GM18867 (cell line): ENCODE measurements at regions not wholly inside any gene's neighbourhood (a gene's known extent, or its start where the extent isn't known, plus 50 kb on each side); places are given as distances from the start of the nearest gene placed in this dataset.

Source experiments
- ATAC-seq: cut with Tn5 transposase; IDR thresholded peaks from one replicate; pipeline ENCODE4 v1.9.1; 2021; ENCODE audit warnings: mild to moderate bottlenecking, moderate library complexity; ENCODE audit not compliant: unreplicated experiment

DNA sequence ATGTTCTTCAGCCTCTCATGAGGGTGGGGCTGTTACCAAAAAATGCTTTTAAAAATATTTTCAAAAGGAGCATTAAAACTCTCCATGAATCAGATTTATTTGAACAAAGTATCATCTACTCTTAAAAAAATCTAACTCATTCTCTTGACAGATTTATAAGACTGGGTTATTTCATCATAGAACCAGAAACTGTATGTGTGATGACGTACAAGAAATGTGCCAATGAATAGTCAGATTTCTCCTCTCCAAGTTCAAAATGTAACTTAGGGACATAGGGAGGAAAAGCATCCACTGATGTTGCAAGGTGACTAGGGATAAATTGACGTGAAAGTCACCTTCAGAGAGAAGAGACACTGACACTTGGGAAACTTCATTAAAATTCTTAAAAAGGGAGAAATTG lies 89.1 kb upstream of the CLNK start:
- ATAC-seq = no peak

DNA sequence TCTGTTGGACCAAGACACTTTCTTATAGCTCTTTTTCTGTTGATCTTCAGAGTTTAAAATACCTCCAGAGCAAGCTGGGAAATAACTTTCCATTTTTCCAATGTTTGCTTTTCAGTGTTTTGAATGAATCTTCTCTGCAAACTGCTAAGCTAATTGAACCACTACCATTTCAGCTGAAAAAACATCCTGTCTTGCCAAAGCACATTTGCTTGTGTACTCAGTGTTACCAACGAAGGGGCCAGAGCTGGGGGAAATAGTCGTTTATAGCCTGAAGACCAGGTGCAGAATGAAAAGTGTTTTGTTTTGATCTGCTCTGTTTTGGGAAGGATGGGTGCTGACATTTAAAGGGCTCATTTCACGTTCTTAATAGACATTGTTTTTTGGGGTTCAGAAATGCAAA lies 88.4 kb upstream of the CLNK start:
- ATAC-seq = no peak

GRCh38 chr4:10765386-10765785 lies 80.8 kb upstream of the CLNK start:
- no peak for ATAC-seq

DNA sequence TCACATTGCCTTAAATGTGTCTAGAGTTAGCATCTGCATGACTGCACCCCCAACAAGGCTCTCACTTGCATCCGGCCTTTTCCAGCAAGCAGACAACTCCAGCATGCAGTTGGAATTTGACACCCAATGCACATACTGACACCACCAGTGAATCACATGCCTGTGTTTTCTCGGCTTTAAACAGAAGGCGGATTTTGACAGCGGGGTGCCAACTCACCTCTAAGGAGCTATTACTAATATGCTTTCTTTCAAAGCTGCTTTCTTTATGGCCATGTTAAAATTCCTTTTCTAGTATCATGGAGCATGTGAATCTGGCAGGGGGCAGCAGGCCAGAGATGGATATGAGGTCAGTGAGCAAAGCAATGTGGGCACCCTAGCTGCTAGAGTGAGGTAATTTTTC lies 78.0 kb upstream of the CLNK start:
- no peak for ATAC-seq

DNA sequence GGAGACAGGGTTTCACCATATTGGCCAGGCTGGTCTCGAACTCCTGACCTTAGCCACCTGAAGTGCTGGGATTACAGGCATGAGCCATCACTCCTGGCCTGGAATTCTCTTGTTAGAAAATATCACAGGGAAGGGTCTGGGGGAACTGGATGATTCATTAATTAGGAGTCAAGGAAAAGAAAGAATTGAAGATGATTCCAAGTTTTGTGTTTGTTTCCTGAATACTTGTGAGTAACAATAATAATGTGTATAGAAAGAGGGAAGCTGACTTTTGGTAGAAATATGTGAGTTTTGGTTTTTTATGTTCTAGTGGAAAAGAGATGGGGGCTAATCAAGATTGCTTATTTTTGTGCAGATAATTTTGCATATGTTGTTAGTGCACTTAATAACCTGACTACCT lies 77.3 kb upstream of the CLNK start:
- no peak for ATAC-seq

GRCh38 chr4:10760086-10760485 lies 75.5 kb upstream of the CLNK start:
- no peak for ATAC-seq

DNA sequence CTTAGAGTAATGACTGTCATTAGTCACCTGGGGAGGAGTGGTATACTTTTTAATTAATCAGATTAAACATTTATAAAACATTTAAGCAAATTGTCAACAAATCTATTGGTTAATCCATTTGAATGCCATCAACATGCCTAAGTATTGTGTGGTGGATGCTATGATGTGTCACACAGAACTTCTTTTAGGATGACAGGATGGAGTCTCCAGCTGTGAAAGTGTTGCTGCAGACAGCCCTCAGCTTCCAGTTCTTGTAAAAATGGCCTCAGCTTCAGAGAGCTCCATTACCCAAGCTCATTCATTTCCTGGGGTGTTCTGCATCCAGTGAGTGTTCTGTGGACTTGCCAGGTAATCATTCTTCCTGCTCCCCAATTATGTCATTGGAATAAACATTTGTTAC lies 74.3 kb upstream of the CLNK start:
- no peak for ATAC-seq

GRCh38 chr4:10753856-10754402 lies 69.4 kb upstream of the CLNK start:
- no peak for ATAC-seq

DNA sequence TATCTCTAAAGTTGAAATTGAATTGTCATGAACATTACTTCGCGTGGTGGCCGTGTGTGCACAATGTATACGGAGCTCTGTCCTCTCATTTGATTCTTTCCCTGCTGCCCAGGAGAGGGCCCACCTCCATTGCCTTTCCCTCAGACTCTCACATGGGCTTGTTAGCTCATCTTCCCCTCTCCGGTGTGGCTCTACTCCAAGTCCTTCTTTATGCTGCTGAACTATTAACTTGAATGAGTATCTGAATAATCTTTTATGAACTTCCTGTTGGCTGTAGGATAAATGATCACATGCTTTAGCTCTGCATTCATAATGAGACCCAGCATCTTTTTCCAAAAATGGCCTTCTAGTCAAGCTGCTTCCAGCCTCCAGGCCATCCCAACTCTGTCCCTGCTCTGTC lies 68.8 kb upstream of the CLNK start:
- ATAC-seq = no peak

DNA sequence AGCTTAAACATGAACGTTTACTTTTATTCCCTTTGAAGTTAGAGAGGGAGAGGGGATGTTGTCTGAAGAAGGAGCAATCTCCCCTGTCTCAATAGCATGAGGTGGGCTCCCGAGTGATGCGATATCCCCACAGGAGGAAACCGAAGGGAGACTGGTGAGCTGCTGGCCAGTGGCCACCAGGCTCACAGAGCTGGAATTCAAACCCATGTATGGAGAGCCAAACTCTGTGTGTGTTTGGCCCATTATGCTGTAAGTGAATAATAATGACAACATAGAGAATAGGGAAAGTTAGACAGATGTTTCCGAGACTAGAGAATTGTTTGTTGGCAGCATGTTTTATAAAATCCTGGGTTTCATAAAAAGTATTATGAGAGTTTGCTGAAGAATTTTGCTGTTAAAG lies 66.1 kb upstream of the CLNK start:
- ATAC-seq = no peak

DNA sequence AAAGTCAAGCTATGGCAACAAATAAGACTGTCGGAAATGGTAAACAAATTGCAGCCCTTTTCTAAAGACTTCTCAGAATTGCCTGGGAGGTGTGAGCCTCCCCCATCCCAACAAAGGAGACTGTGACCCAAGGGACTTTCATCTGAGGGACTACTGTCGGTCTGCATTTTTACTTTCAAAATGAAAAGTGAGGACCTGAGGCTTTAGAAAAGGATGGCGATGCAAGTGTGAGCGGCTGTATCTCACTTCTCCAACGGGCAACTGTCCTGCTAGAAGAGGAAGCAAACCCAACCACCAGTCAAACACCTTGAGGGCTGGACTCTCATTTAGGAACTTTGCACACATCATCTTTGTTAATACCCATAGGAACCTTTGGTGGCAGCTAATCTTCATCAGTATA lies 62.6 kb upstream of the CLNK start:
- ATAC-seq = peak; percentile 69

- no peak for ATAC-seq
Measured at GRCh38 chr4:10746371-10747171, 62.0 kb upstream of the CLNK start.

DNA sequence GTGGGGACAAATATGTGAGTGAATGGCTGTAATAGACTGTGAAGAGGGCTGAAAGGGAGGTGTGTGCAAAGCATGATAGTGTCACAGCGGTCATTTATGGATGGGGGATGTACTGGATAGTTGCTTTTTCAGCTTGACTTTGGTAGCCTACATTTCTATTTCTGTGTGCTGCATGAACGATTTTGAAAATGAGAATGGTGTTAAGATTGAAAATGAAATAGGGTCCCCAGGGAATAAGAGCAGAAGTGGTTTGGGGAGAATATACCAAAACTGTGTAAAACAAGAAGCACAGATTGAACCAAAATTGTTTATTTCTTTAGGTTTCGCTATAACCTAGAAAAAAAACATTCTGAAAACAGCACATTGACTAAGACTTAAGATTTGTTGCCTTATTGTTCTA lies 58.8 kb upstream of the CLNK start:
- peak; percentile 48 for ATAC-seq

- ATAC-seq = peak; percentile 60
Measured at GRCh38 chr4:10741961-10742699, 57.6 kb upstream of the CLNK start.

GRCh38 chr4:10740891-10741620 lies 56.5 kb upstream of the CLNK start:
- no peak for ATAC-seq

DNA sequence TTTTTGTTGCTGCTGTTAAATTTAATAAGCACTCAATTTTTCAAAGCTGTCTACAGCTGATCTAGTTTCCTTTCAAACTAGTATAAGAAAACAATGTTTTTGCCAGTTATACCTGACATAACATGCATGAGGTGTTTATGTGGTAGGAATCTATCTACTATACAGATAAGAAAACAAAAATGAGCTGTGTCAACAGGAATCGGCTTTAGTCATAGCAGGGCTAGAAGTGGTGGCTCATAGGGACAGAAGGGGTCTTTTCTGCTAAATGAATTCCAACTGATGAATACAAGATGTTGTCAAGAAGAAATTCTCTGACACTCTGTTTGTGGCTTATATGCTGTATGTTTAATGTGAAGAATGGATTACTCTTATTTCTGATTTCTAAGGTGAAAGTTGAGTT lies 55.7 kb upstream of the CLNK start:
- ATAC-seq = no peak

DNA sequence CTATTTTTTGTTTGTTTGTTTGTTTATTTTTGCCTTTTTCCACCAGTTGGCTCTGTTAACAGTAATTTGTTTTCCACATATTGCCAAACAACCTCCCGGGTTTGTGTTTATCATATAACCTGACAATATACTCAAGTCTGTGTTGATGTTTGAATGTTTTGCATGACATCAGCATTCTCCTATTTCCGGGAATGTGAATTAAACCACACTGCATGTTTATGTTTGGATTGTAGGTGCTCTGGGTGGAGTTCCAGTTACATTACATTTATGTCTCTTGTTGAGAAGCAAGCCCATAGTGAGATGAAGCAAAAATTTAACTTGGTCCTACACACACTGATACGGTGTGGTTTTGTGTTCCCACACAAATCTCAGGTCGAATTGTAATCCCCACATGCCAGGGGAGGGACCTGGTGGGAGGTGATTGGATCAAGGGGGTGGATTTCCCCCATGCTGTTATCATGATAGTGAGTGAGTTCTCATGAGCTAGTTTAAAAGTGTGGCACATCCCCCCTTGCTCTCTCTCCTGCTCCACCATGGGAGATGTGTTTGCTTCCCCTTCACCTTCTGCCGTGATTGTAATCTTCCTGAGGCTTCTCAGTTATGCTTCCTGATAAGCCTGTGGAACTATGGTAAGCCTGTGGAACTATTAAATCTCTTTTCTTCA lies 54.4 kb upstream of the CLNK start:
- no peak for ATAC-seq

GRCh38 chr4:10737337-10737736 lies 52.8 kb upstream of the CLNK start:
- ATAC-seq = no peak

DNA sequence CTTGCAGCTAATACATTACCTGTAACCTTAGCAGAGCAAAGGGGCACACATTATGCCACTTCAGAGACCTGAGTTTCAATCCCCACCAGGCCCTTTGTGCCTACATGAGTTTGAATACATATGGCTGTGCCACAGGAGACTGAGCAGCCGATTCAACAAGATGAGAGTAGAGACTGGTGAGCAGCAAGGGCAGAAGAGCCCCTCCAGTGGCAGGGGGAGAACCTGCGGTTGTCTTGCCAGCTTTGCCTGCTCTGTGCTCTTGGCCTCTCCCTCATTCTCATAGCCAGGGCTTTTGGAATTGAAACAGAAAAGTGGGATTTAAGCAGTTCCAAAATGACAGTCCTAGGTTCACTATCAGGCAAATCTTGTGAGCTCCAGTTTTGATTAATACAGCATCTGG lies 52.3 kb upstream of the CLNK start:
- no peak for ATAC-seq

DNA sequence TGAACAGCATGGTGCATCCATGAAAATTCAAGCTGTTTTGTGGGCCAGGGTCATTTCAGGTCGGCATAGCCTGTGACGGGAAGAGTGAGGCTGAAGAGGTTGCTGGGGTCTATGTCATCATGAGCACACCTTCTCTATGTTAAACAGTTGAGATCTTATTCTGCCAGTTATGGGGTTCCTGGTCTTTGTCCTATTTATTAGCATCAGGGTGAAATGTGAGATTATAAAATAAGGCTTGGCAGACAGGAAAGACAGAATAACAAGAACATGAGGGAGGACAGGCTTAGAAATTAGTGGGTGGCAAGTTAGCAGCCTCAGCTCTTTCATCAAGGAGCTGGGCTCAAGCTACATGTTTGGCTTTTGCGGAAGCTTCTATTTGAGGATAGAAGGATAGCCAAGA lies 51.7 kb upstream of the CLNK start:
- no peak for ATAC-seq

DNA sequence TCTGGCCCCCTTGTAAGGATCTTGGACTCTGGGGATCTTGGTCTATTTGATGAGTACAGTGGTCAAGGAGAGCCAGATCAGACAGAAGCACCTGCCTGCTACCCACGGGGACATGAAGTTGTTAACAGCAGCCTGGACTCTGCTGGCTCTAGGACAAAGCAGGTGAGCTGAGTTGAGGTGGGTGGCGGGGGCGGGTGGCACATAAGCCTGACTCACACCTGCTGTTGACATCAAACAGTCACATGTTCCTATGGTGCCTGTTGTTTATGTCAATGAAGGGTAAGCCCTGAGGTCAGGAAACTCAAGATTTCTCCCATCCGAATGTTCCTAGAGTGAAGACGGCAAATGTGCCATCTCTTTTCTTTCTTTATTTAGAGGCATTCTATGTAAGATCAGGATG lies 50.1 kb upstream of the CLNK start:
- no peak for ATAC-seq
